ENCODE measurements at regions not wholly inside any gene's neighbourhood (a gene's known extent, or its start where the extent isn't known, plus 50 kb on each side); places are given as distances from the start of the nearest gene placed in this dataset.

DNA sequence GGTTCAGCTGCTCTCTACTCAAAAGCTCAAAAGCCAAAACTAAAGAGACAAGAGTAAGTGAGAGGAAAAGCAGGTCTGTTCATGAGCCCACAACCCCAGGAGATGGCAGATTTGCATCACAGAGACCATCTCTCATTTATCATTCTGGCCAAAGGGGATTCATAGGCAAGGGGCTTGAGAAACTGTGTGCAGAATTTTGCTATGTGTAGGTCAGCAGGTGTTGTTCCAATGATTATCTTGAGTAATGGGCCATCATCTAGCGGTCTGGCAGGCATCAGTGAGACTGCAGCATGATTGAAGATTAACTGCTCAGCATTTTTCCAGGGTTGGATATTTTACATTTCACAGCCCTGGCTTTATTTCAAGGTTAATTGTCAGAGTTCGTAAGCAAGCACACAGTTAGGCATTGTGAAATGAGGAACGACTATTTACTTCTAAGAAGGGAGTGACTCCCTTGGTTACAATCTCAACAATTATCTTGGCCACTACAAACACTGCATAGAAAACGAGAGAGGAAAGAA is 1204.6 kb upstream of the TMPRSS15 start:
- TF ChIP-seq, protein P1, sequence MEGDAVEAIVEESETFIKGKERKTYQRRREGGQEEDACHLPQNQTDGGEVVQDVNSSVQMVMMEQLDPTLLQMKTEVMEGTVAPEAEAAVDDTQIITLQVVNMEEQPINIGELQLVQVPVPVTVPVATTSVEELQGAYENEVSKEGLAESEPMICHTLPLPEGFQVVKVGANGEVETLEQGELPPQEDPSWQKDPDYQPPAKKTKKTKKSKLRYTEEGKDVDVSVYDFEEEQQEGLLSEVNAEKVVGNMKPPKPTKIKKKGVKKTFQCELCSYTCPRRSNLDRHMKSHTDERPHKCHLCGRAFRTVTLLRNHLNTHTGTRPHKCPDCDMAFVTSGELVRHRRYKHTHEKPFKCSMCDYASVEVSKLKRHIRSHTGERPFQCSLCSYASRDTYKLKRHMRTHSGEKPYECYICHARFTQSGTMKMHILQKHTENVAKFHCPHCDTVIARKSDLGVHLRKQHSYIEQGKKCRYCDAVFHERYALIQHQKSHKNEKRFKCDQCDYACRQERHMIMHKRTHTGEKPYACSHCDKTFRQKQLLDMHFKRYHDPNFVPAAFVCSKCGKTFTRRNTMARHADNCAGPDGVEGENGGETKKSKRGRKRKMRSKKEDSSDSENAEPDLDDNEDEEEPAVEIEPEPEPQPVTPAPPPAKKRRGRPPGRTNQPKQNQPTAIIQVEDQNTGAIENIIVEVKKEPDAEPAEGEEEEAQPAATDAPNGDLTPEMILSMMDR (conservative IDR thresholded peaks at IDR 0.05 in 1 of 2, IDR thresholded peaks at IDR 0.05 in 1 of 2; ENCODE audit: extremely low read depth in 1 of 2, insufficient read depth in 1 of 2, low read depth in 1 of 2, low read length in 2 of 2): no peak
- no peak for TF ChIP-seq EZH2 (IDR thresholded peaks at IDR 0.05; ENCODE audit: borderline replicate concordance, low read length)

Measured in mammary epithelial cell (primary cell).